ENCODE measurements at regions not wholly inside any gene's neighbourhood (a gene's known extent, or its start where the extent isn't known, plus 50 kb on each side); places are given as distances from the start of the nearest gene placed in this dataset.

DNA sequence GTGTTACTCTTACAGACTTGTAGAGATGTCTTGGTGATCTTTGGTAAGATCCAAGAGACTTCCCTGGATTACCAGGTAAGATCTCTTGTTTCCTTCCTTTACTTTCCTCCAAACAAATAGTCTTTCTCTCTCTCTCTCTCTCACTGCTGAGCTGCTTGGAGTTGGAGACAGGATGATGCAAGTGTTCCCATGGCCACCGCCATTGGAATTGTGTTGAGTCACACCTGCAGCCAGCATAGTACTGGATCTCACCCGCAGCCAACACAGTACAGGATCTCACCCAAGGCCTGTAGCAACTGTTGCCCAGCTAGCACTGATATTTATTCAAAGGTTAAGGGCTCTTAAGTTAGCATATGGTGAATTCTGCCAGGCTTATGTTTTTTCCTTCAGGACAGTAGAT is 1080.9 kb downstream of the FAT4 start:
- in situ Hi-C loops (cut with MboI; ENCODE audit: low sequenced_read_pairs in 4 of 4): no loop called here
- H3K27ac ChIP-seq: no peak overlapping the region
- H3K4me3 ChIP-seq: no peak overlapping the region
- no peaks in the 10 kb centered on the region for H3K27me3 ChIP-seq
- no peaks in the 10 kb centered on the region for H3K4me1 ChIP-seq
- H3K36me3 ChIP-seq: no peaks in the 10 kb centered on the region
- intact Hi-C loops (cut with DNase I; ENCODE audit: low total_unique reads): no loop called here
- H3K9me3 ChIP-seq: no peaks in the 10 kb centered on the region
- no peak for TF ChIP-seq POLR2A (IDR thresholded peaks at IDR 0.05)
- TF ChIP-seq CTCF (IDR thresholded peaks at IDR 0.05 in 4 of 5, conservative IDR thresholded peaks at IDR 0.05 in 1 of 5): no peak
- DNase-seq: no peak
- no peak for ATAC-seq

DNA sequence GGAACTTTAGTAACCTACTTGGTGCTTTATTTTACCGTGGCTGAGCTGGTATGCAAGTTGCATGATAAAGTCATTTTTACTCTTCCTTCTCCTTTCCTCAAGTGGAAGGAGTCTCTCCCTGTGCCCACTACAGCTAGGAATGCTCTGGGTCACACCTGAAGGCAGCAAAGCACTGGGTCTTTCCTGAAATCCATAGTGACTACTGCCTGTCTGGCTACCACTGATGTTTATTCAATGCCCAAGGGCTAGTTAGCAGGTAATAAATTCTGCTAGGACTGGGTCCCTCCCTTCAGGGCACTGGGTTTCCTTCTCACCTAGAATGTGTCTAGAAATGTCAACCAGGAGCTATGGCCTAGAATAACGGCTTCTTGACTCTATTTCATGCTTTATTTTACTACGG is 1081.4 kb downstream of the FAT4 start:
- intact Hi-C loops (cut with DNase I; ENCODE audit: low total_unique reads): no loop called here
- H3K4me1 ChIP-seq: no peaks in the 10 kb centered on the region
- no peak overlapping the region for H3K4me3 ChIP-seq
- in situ Hi-C loops (cut with MboI; ENCODE audit: low sequenced_read_pairs in 4 of 4): no loop called here
- no peaks in the 10 kb centered on the region for H3K9me3 ChIP-seq
- H3K27me3 ChIP-seq: no peaks in the 10 kb centered on the region
- ATAC-seq: no peak
- H3K36me3 ChIP-seq: no peaks in the 10 kb centered on the region
- DNase-seq: no peak
- TF ChIP-seq POLR2A (IDR thresholded peaks at IDR 0.05): no peak
- no peak for TF ChIP-seq CTCF (IDR thresholded peaks at IDR 0.05 in 4 of 5, conservative IDR thresholded peaks at IDR 0.05 in 1 of 5)
- no peak overlapping the region for H3K27ac ChIP-seq

DNA sequence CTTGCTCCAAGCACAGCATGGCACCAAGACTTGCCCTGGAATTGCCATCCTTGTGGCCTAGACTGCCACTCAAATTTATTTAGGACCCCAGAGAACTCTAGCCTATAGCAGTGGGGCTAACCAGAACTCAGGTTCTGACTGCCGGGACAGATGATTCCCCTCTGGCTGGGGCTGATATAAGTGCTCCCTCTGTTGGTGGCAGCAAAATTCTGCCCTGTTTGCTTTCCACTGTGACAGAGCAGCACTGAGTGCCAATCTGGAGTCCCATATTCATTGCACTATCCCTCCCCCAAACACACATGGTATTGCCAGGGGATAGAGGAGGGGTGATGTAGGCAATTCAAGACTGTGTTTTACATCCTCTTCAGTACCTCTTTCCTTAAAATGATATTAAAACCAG is 1081.9 kb downstream of the FAT4 start:
- ATAC-seq (no peak), DNase-seq (no peak)
- TF ChIP-seq POLR2A (IDR thresholded peaks at IDR 0.05): no peak
- TF ChIP-seq CTCF (IDR thresholded peaks at IDR 0.05 in 4 of 5, conservative IDR thresholded peaks at IDR 0.05 in 1 of 5): no peak
- intact Hi-C loops (cut with DNase I; ENCODE audit: low total_unique reads) (no loop called here), in situ Hi-C loops (cut with MboI; ENCODE audit: low sequenced_read_pairs in 4 of 4) (no loop called here)
- Histone ChIP-seq H3K4me1 (no peaks in the 10 kb centered on the region), H3K9me3 (no peaks in the 10 kb centered on the region), H3K36me3 (no peaks in the 10 kb centered on the region), H3K27me3 (no peaks in the 10 kb centered on the region), H3K4me3 (no peak overlapping the region), H3K27ac (no peak overlapping the region)

DNA sequence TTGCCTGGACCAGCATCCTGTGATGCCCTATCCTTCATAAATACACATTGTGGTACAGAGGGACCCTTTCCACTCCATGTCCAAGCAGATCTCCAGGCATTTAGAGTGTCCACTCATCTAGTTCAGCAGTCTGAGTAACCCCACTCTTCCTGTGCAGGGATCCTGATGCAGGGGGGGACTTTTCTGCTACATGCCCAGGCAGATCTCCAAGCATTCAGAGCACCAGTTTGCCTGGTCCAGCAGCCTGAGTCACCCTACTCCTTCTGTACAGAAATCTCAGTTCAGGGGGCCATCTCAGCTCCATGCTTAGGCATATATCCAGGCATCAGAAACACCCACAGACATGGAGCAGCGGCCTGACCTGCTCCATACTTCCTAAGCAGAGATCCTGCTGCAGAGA is 1089.8 kb downstream of the FAT4 start:
- ATAC-seq: no peak
- Histone ChIP-seq H3K27ac (no peak overlapping the region), H3K4me3 (no peak overlapping the region), H3K4me1 (no peaks in the 10 kb centered on the region), H3K36me3 (no peaks in the 10 kb centered on the region), H3K27me3 (no peaks in the 10 kb centered on the region), H3K9me3 (peaks cover 0 to 4% (median 0%) of the 10 kb centered on the region in 3 donors)
- in situ Hi-C loops (cut with MboI; ENCODE audit: low sequenced_read_pairs in 4 of 4) (no loop called here), intact Hi-C loops (cut with DNase I; ENCODE audit: low total_unique reads) (no loop called here)
- DNase-seq: no peak
- no peak for TF ChIP-seq CTCF (IDR thresholded peaks at IDR 0.05 in 4 of 5, conservative IDR thresholded peaks at IDR 0.05 in 1 of 5)
- TF ChIP-seq POLR2A (IDR thresholded peaks at IDR 0.05): no peak

- in situ Hi-C loops (cut with MboI; ENCODE audit: low sequenced_read_pairs in 4 of 4): no loop called here
- TF ChIP-seq POLR2A (IDR thresholded peaks at IDR 0.05): no peak
- no peak for TF ChIP-seq CTCF (IDR thresholded peaks at IDR 0.05 in 4 of 5, conservative IDR thresholded peaks at IDR 0.05 in 1 of 5)
- Histone ChIP-seq H3K36me3 (no peaks in the 10 kb centered on the region), H3K9me3 (peaks cover 0 to 4% (median 0%) of the 10 kb centered on the region in 3 donors), H3K4me1 (no peaks in the 10 kb centered on the region), H3K27me3 (no peaks in the 10 kb centered on the region), H3K27ac (no peak overlapping the region), H3K4me3 (no peak overlapping the region)
- no peak for DNase-seq
- no peak for ATAC-seq
- intact Hi-C loops (cut with DNase I; ENCODE audit: low total_unique reads): no loop called here
Observed at GRCh38 chr4:126405369-126405982, 1090.7 kb downstream of the FAT4 start.
